ENCODE measurements at regions not wholly inside any gene's neighbourhood (a gene's known extent, or its start where the extent isn't known, plus 50 kb on each side); places are given as distances from the start of the nearest gene placed in this dataset.

DNA sequence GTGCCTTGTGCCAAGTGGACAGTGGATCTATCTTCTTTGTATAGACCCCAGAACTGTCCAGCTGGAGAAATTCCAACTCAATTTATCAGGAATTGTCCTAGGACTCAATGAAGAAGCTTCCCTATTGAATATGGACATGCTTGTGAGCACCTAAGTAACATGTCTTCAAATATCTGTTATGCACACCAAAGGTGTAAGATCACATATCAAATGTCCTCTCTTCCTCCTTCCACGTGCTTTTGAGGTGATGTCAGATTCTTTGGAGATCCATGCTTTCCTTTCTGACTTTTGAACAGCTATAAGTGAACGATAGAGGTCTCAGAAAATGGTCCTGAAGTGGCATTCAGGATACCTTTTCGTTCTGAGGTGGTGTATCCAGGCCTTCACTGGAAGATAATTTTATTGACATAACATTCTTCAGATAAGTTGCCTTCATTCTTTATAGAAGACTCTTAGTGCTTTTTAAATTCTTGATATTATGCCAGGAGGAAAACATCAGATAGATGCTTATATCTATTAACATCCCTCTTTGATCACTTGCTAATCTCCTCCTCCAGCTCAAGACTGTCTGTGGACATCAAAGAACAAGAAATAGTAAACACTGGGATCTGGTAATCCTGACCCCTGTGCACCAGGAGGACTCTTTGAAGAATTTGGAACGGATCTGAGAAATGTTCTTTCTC is 246.4 kb downstream of the SMARCA2 start:
- TF ChIP-seq, protein P1, sequence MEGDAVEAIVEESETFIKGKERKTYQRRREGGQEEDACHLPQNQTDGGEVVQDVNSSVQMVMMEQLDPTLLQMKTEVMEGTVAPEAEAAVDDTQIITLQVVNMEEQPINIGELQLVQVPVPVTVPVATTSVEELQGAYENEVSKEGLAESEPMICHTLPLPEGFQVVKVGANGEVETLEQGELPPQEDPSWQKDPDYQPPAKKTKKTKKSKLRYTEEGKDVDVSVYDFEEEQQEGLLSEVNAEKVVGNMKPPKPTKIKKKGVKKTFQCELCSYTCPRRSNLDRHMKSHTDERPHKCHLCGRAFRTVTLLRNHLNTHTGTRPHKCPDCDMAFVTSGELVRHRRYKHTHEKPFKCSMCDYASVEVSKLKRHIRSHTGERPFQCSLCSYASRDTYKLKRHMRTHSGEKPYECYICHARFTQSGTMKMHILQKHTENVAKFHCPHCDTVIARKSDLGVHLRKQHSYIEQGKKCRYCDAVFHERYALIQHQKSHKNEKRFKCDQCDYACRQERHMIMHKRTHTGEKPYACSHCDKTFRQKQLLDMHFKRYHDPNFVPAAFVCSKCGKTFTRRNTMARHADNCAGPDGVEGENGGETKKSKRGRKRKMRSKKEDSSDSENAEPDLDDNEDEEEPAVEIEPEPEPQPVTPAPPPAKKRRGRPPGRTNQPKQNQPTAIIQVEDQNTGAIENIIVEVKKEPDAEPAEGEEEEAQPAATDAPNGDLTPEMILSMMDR (IDR thresholded peaks at IDR 0.05): no peak
- no peak for TF ChIP-seq ZFX (IDR thresholded peaks at IDR 0.05; ENCODE audit: borderline replicate concordance)

Data from 22Rv1 (cell line).